ENCODE measurements at regions not wholly inside any gene's neighbourhood (a gene's known extent, or its start where the extent isn't known, plus 50 kb on each side); places are given as distances from the start of the nearest gene placed in this dataset.

- no peak for TF ChIP-seq CTCF (IDR thresholded peaks at IDR 0.05; ENCODE audit: unreplicated experiment)
- peaks cover 2% of the 10 kb centered on the region for H3K27me3 Mint-ChIP-seq (ENCODE audit: unreplicated experiment)
- H3K27ac Mint-ChIP-seq (ENCODE audit: unreplicated experiment), result no peak overlapping the region
- H3K9me3 Mint-ChIP-seq (ENCODE audit: unreplicated experiment), result no peaks in the 10 kb centered on the region
- H3K36me3 Mint-ChIP-seq (ENCODE audit: low read depth, unreplicated experiment), result peaks cover 4% of the 10 kb centered on the region
- DNase-seq (ENCODE audit: low spot score), result no peak
- H3K4me1 Mint-ChIP-seq (ENCODE audit: unreplicated experiment), result peaks cover 11% of the 10 kb centered on the region
- no peak overlapping the region for H3K4me3 Mint-ChIP-seq (ENCODE audit: unreplicated experiment)
Observed at GRCh38 chr4:165738571-165738970, 134.5 kb upstream of the TLL1 start.

GRCh38 chr4:165740911-165741310, 132.1 kb upstream of the TLL1 start:
- Mint-ChIP-seq H3K4me3 (ENCODE audit: unreplicated experiment) (no peak overlapping the region), H3K36me3 (ENCODE audit: low read depth, unreplicated experiment) (no peaks in the 10 kb centered on the region), H3K4me1 (ENCODE audit: unreplicated experiment) (peaks cover 11% of the 10 kb centered on the region), H3K9me3 (ENCODE audit: unreplicated experiment) (no peaks in the 10 kb centered on the region), H3K27me3 (ENCODE audit: unreplicated experiment) (peaks cover 2% of the 10 kb centered on the region), H3K27ac (ENCODE audit: unreplicated experiment) (no peak overlapping the region)
- no peak for TF ChIP-seq CTCF (IDR thresholded peaks at IDR 0.05; ENCODE audit: unreplicated experiment)
- no peak for DNase-seq (ENCODE audit: low spot score)

GRCh38 chr4:165743422-165743821, 129.6 kb upstream of the TLL1 start:
- TF ChIP-seq CTCF (IDR thresholded peaks at IDR 0.05; ENCODE audit: unreplicated experiment), result no peak
- Mint-ChIP-seq H3K9me3 (ENCODE audit: unreplicated experiment) (no peaks in the 10 kb centered on the region), H3K27ac (ENCODE audit: unreplicated experiment) (no peak overlapping the region), H3K27me3 (ENCODE audit: unreplicated experiment) (no peaks in the 10 kb centered on the region), H3K36me3 (ENCODE audit: low read depth, unreplicated experiment) (no peaks in the 10 kb centered on the region), H3K4me3 (ENCODE audit: unreplicated experiment) (no peak overlapping the region), H3K4me1 (ENCODE audit: unreplicated experiment) (peaks cover 26% of the 10 kb centered on the region)
- no peak for DNase-seq (ENCODE audit: low spot score)

GRCh38 chr4:165744370-165744769, 128.7 kb upstream of the TLL1 start:
- Mint-ChIP-seq H3K9me3 (ENCODE audit: unreplicated experiment) (no peaks in the 10 kb centered on the region), H3K27me3 (ENCODE audit: unreplicated experiment) (no peaks in the 10 kb centered on the region), H3K27ac (ENCODE audit: unreplicated experiment) (no peak overlapping the region), H3K4me1 (ENCODE audit: unreplicated experiment) (peaks cover 34% of the 10 kb centered on the region), H3K4me3 (ENCODE audit: unreplicated experiment) (no peak overlapping the region), H3K36me3 (ENCODE audit: low read depth, unreplicated experiment) (no peaks in the 10 kb centered on the region)
- no peak for TF ChIP-seq CTCF (IDR thresholded peaks at IDR 0.05; ENCODE audit: unreplicated experiment)
- DNase-seq (ENCODE audit: low spot score), result no peak

GRCh38 chr4:165748321-165748720, 124.7 kb upstream of the TLL1 start:
- no peaks in the 10 kb centered on the region for H3K27me3 Mint-ChIP-seq (ENCODE audit: unreplicated experiment)
- no peaks in the 10 kb centered on the region for H3K36me3 Mint-ChIP-seq (ENCODE audit: low read depth, unreplicated experiment)
- DNase-seq (ENCODE audit: low spot score), result no peak
- H3K4me1 Mint-ChIP-seq (ENCODE audit: unreplicated experiment), result peaks cover 56% of the 10 kb centered on the region
- no peak for TF ChIP-seq CTCF (IDR thresholded peaks at IDR 0.05; ENCODE audit: unreplicated experiment)
- H3K4me3 Mint-ChIP-seq (ENCODE audit: unreplicated experiment), result no peak overlapping the region
- no peak overlapping the region for H3K27ac Mint-ChIP-seq (ENCODE audit: unreplicated experiment)
- no peaks in the 10 kb centered on the region for H3K9me3 Mint-ChIP-seq (ENCODE audit: unreplicated experiment)

Data from endothelial cell (in vitro differentiated cells).